ENCODE measurements at regions not wholly inside any gene's neighbourhood (a gene's known extent, or its start where the extent isn't known, plus 50 kb on each side); places are given as distances from the start of the nearest gene placed in this dataset.

GRCh38 chr13:31442571-31442970, 242.8 kb downstream of the B3GLCT start:
- no peak for DNase-seq

GRCh38 chr13:31444266-31444856, 244.6 kb downstream of the B3GLCT start:
- DNase-seq, result no peak

GRCh38 chr13:31452525-31452924, 252.8 kb downstream of the B3GLCT start:
- DNase-seq, result no peak

- DNase-seq, result no peak
Measured at GRCh38 chr13:31455581-31455980, 255.8 kb downstream of the B3GLCT start.

- no peak for DNase-seq
Measured at GRCh38 chr13:31456056-31456455, 256.3 kb downstream of the B3GLCT start.

- DNase-seq, result no peak
Measured at GRCh38 chr13:31460061-31460460, 260.3 kb downstream of the B3GLCT start.

- DNase-seq, result no peak
Measured at GRCh38 chr13:31461923-31462322, 262.1 kb downstream of the B3GLCT start.

GRCh38 chr13:31462766-31463165, 263.0 kb downstream of the B3GLCT start:
- DNase-seq, result no peak

GRCh38 chr13:31468114-31468902, 268.5 kb downstream of the B3GLCT start:
- no peak for DNase-seq

- no peak for DNase-seq
Measured at GRCh38 chr13:31469377-31469776, 269.6 kb downstream of the B3GLCT start.

GRCh38 chr13:31476266-31476665, 263.1 kb upstream of the RXFP2 start:
- DNase-seq, result no peak

GRCh38 chr13:31476753-31477152, 262.6 kb upstream of the RXFP2 start:
- DNase-seq, result no peak

- no peak for DNase-seq
Measured at GRCh38 chr13:31477961-31478360, 261.4 kb upstream of the RXFP2 start.

- DNase-seq, result peak; percentile 12
Measured at GRCh38 chr13:31485183-31485582, 254.1 kb upstream of the RXFP2 start.

GRCh38 chr13:31485651-31486051, 253.7 kb upstream of the RXFP2 start:
- no peak for DNase-seq

- no peak for DNase-seq
Measured at GRCh38 chr13:31495336-31495735, 244.0 kb upstream of the RXFP2 start.

- DNase-seq, result no peak
Measured at GRCh38 chr13:31499274-31499673, 240.1 kb upstream of the RXFP2 start.

GRCh38 chr13:31503626-31504025, 235.7 kb upstream of the RXFP2 start:
- no peak for DNase-seq

GRCh38 chr13:31504918-31505317, 234.4 kb upstream of the RXFP2 start:
- DNase-seq, result no peak

GRCh38 chr13:31512331-31512730, 227.0 kb upstream of the RXFP2 start:
- no peak for DNase-seq

GRCh38 chr13:31514932-31515331, 224.4 kb upstream of the RXFP2 start:
- DNase-seq, result no peak

GRCh38 chr13:31515427-31515826, 223.9 kb upstream of the RXFP2 start:
- no peak for DNase-seq

GRCh38 chr13:31517599-31517998, 221.7 kb upstream of the RXFP2 start:
- no peak for DNase-seq

- no peak for DNase-seq
Measured at GRCh38 chr13:31518645-31519044, 220.7 kb upstream of the RXFP2 start.

- DNase-seq, result no peak
Measured at GRCh38 chr13:31521435-31521834, 217.9 kb upstream of the RXFP2 start.

Measured in NCI-H774 (cell line).